HG03196 (cell line): ENCODE measurements at regions not wholly inside any gene's neighbourhood (a gene's known extent, or its start where the extent isn't known, plus 50 kb on each side); places are given as distances from the start of the nearest gene placed in this dataset.

Experiments used
- ATAC-seq: cut with Tn5 transposase; IDR thresholded peaks from one replicate; pipeline ENCODE4 v1.9.1; 2021; ENCODE audit not compliant: unreplicated experiment

DNA sequence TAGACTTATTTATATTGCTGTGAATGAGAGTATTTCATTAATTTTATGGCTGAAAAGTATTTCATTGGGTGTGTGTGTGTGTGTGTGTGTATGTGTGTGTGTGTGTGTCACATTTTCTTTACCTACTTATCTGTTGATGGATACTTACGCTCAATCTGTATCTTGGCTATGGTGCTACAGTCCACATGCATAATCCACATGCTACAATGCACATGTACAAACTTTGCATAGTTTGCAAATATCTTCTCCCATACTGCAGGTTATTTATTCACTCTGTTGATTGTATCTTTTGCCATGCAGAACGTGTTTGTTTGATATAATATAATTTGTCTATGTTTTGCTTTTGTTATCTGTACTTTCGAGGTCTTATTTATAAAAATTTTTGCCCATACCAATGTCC lies 167.8 kb downstream of the RAB28 start:
- no peak for ATAC-seq

DNA sequence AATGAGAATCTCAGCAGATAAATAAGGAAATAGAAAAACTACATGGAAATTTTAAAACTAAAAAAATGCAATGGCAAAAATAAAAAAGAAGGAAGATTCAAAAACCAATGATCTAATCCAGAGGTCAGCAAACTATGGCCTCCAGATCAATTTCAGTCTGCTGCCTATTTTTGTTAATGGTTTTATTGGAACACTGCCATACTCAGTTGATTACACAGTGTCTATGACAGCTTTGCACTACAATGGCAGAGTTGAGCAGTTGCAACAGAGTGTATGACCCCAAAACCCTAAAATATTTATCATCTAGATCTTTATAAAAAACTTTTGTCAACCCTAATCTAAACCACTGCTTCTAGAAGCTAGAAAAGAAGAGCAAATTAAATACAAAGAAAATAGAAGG lies 170.3 kb downstream of the RAB28 start:
- ATAC-seq: no peak

DNA sequence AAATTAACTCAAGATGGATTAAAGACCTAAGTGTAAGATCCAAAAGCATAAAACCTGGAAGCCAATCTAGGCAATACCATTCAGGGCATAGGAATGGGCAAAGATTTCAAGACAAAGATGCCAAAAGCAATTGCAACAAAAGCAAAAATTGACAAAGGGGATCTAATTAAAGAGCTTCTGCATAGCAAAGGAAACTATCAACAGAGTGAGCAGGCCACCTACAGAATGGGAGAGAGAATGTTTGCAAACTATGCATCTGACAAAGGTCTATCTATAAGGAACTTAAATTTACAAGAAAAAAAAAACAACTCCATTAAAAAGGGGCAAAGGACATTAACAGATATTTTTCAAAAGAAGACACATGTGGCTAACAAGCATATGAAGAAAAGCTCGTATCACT lies 171.9 kb downstream of the RAB28 start:
- ATAC-seq: no peak

DNA sequence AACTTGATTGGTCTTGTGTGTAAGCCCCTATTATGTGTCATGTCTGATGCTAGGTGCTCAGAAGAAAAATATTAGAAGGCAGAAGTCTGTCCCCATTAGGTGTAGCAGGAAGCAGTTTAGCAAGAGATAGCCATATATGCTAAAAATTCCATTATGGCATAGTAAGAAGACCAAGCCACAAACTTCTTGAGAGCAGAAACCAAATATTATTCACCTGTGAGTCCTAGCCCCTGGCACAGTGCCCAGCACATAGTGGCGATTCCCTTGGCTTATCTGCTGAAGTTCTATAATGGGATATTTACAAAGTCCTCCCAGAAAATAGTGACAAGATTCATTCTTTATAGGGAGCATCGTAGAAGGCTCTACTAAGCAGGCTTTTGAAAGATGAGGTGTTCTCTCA lies 174.4 kb downstream of the RAB28 start:
- no peak for ATAC-seq

DNA sequence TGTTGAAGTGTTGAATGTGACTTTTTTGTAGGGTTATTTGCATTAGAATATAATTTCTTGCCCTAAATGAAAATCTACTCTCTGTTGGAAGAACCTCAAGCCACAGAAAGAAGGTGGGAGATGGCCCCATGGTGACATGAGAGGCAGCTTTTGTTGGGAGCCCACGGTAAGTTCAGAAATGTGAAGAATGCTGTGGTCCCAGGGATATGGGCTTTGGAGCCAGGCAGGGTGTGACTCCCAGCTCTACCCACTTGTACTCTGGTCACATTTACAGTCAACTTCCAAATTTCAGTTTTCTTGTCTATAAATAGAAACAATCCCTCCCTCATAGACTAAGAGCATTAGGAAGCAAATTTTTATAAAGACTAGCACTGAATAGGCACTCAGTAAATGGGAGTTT lies 177.8 kb downstream of the RAB28 start:
- ATAC-seq: no peak

DNA sequence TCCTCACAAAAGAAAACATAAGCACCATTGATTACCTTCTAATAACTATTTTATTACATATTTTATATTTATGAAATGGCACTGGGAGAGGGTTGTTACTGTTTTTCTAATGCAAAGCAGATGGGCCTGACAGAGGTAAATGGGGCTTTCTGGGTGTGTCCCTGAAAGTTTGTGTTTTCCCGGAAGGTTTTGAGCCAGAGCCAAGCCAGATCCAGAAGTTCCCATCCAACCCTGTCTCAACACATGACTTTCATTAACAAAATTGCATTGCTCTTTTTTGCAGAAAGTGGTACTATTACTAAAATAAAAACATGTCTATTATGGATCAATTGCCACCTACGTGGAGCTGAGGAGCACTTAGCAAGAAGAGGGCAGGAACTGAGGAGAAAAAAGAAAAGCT lies 181.3 kb downstream of the RAB28 start:
- ATAC-seq: no peak

DNA sequence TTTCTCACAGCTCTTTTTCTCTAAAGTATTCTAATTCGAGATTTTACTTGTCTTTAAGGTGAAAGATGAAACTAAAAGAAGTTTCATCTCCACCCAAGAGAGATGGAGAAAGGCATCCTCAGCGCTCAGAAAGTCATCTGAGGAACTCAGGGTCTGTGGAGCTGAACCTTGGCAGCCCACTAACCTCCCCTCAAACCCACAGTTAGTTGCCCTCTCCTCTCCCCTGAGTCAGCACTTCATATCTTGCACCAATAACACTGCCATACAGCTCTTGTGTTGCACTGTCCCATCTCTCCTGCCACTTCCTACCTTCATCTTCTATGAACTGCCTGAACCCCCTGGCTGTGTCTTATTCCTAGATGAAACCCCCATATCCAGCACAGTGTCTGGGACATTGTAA lies 184.8 kb downstream of the RAB28 start:
- no peak for ATAC-seq

DNA sequence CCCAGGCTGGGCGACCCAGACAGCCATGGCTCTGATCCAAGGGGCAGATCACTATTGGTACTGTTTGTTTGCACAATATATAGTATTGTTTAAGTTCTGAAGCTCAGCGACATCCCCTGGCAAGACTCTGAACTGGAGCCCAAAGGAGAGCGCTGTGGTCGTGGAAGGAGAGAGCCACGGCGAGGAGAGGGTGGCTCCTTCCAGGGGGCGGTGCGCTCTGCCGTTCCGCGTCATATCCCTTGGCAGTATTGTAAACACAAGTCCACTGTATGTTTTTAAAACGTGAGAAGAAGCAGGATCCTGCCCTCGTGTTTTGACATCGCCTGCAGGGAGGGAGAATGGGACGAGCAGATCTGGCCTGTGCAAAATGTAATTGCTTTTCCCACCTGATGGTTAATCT lies 185.5 kb downstream of the RAB28 start:
- no peak for ATAC-seq

DNA sequence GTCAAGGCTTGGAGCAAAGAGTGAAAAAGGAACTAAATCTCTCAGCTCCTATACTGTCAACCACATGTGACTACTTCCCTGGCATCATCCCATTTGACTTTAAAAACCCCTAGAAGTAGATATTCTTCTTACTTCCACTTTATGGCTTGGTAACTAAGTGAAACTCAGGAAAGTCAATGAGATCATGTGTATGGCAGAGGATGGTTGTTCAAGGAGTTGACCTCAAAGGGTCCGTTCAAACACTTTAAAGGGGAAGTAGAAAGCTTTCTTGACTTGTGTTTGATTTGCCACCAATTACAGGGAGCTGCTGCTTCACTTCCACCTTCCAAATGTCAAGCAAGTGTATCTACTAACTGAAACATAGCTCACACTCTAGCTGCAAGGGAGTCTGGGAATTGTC lies 187.2 kb downstream of the RAB28 start:
- ATAC-seq: no peak

DNA sequence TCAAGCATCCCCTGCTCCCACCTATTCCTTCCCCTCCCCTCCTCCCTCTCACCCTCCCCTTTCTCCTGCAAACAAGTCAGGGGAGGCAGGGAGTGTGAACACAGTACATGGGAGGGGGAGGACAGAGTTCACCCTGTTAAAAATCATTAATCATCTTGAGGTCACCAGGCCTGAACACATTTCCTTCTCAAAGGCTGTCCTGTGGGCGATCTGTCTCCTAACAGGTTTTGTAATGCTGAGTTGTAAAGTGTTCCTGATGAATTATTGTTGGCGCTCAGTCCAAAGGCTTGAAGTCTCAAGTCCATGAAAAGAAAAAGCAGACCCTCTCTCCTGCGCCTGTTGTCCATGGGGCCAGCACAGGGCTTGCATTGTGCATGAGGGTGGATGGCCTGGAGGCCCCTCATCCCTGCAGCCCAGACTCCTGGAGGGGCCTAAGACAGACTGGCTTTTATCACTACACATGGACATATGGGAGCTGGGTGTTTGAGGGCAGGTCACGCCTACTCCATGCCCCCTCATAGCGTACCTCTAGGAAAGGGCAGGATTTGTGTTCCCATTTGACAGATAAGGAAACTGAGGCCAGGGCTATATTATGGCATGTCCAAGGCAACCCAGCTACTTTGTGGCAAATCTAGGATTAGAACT lies 189.1 kb downstream of the RAB28 start:
- no peak for ATAC-seq

DNA sequence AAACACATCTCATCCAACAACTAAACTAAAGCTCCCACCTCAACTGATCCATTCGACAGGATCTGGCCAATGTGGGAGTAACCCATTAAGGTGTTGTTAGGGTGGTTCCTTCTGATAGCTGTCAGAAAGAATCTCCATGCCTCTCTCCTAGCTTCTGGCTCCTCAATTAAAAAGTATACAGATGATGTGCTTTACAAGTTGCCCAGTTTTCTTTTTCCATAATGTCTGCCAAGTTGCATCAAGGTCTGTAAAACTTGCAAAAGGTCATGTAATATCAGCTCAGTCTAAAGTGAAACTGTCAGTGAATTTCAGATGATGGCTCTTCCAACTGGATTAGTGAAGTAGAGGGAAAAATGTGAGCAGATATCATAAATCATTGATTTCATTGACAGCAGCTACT lies 191.8 kb downstream of the RAB28 start:
- ATAC-seq: no peak

DNA sequence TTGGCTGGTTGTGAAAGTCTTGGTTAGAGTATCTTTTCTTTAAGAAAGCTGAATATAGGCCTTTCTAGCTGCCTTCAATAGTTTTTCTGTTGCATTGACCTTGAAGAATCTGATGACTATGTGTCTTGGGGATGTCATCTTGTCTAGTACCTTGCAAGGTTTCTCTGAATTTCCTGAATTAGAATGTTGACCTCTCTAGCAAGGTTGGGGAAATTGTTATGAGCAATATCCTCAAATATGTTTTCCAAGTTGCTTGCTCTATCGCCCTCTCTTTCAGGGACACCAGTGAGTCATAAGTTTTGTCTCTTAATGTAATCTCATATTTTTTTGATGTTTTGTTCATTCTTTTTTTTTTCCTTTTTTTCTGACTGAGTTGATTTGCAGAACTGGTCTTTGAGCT lies 194.7 kb downstream of the RAB28 start:
- ATAC-seq: no peak

DNA sequence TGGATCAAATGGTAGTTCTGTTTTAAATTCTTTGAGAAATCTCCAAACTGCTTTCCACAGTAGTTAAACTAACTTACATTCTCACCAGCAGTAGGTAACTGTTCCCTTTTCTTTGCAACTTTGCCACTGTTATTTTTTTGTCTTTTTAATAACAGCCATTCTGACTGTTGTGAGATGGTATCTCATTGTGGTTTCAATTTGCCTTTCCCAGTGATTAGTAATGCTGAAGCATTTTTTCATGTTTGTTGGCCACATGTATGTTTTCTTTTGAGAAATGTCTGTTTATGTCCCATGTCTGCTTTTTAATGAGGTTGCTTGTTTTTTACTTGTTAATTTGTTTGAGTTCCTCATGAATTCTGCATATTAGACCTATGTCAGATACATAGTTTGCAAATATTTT lies 198.8 kb downstream of the RAB28 start:
- ATAC-seq: no peak

DNA sequence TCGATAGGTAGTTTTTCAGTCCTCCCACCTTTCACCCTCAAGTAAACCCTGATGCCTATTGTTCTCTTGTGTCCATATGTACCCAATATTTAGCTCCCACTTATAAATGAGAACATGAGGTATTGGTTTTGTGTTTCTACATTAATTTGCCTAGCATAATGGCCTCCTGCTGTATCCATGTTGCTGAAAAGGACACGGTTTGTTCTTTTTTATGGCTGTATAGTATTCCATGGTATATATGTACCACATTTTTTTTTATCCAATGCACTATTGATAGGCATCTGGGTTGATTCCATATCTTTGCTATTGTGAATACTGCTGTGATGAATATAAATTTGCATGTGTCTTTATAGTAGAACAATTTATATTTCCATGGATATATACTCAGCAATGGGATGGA lies 199.2 kb downstream of the RAB28 start:
- no peak for ATAC-seq

DNA sequence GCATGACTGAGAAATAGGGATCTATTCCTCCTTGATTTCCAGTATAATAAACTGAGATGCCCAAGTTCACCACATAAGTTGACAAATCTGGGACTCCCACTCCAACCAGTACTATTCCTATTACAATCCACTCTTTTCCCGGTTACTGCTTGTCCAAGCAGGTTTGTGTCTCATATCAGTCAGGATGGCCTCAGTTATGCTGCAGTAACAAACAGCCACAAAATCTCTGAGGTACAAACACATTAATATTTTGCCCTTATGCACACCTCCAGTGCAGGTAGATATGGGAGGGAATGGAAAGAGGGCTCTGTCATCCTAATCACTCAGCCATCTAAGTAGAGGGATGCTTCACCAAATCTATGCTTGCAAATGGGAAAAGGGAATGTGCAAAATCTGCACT lies 207.8 kb downstream of the RAB28 start:
- ATAC-seq: no peak

DNA sequence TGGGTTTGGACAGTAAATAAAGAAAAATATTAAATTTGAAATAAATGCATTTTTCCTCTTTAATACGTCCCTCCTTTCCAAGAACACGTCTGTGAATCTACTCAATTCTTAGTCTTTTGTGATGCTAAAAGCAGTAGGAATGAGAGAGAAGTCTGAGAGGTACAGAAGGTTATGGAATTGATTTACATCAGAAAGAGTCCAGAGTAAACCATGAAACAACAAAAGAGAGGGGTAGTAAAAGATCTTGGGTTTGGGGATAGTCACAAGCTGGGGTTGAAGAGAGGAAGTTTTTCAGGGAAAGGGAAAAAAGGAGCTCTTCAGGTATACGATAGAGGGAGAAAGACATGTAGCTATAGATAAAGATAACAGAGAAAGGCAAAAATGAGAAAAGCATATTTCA lies 215.4 kb downstream of the RAB28 start:
- ATAC-seq: no peak

DNA sequence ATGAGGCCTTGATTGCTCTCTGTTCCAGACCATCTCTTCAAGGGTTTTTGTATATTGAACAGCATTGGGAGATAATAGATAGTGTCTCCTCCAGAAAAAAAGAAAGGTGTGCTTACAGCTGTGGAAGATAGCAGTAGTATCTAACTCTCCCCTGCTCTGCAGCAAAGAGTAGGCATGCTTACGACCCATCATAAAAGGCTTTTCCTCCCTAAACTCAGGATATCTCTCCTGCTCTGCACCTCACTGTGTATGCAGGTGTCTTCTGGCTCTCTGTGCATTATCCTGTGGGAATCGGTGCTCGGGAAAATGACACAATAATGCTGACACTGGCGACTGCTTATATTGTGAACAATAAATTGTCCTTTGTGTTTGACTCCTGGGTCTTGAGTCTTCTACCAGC lies 216.0 kb downstream of the RAB28 start:
- no peak for ATAC-seq

DNA sequence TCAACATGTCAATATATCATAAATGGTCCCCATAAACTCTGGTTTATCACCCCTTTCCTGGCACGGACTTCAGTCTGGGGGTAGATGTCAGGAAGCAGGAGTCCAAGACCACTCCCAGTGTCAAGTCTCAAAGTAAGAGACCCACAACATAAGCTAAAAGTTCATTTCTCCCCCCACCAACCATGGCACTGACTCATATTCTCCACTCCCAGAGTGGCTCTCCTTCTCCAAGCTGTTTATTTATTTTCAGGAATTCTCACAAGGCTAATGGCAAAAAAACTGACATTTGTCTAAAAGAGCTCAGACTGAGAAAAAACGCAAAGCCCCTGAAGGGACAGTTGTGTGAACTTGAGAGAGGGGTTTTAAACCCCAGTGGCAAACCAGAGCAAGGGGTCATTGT lies 217.0 kb downstream of the RAB28 start:
- no peak for ATAC-seq

DNA sequence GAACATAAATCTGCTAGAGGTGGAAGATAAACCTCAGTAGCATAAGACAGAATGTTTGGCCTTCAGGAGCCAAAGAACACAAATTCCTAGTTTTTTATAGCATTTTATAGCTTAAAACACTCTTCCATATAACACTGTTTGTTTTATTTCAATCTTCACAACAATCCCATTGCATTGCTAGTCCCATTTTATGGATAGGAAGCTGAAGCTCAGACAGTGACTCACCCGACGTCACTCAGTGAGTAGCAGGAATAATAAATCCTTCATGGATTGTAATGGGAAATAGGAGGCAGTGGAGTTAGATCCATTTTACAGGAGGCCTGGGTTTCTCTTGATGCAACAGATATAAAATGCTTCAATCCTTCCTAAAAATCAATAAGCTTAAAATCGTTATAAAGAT lies 217.5 kb downstream of the RAB28 start:
- ATAC-seq: no peak

DNA sequence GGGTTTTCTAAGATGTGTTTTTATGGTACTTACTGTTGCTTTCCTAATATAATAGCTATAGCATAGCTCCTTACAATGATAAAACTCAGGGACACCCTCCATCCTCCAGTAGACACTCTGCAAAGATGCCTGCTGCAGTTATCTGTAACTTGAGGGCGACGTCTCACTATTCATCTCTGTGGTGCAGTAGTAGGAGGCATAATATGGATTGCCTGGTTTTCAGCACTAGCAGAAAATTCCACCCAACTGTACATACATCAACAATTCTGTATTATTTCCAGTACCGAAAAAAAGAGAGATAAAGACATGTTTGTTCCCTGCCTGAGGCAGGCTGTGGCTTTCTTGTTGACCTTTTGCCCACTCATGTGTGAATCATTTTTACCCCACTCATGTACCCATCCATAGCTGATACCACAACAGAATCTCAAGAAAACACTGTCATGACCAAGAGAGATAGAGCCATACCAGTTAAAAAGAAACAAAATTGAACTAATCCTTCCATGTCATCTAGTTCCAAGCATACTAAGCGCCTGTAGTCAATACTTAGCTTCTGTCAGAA lies 220.1 kb downstream of the RAB28 start:
- ATAC-seq: no peak

DNA sequence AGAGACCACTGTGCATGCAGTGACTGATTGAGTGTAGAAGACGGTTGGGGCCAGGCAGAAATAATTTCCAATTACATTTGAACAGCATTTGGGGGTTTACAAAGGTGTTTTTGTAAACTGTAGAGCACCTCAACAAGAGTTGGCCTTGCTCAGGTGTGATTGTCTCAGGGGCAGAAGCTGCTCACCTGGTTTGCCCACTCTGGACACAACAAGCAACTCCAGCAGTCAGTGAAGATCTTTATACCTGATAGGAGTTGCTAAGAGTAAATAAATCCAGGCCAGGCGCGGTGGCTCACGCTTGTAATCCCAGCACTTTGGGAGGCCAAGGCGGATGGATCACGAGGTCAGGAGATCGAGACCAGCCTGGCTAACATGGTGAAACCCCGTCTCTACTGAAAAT lies 221.3 kb downstream of the RAB28 start:
- ATAC-seq: no peak

DNA sequence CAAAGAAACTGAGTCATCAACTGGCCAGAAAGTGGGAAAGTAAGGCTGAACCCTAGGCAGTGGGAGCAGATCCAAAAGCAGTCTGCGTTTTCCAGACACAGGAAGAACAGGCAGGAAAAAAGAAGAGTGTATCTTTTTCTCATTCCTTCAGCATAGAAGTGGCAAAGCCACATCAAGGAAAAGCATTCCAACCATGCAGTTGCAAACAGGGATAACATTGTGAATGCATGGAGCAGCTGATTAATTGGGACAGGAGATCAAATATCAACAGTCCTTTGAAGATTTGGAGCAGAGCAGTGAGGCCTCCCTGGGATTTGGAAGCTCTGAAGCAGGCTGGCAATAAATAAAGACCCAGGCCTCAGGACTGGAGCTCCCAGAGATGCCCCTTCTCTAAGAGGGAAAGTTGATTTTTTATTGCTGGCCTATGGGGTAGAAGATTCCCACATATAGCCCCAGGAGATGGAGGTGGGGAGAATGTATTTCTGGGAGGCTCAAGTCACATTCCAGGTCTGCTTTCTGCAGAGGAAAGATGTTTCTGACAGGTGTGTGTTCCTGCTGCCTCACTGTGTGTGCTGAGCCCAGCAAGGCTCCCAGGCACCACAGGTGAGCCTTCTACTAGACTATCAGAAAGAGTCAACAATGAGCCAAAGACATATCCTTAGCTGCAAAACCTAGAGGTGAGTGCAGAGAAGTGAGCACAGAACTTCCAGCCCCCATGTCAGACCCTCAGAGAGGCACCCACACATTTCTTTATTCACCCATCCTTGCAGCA lies 222.5 kb downstream of the RAB28 start:
- ATAC-seq: no peak

DNA sequence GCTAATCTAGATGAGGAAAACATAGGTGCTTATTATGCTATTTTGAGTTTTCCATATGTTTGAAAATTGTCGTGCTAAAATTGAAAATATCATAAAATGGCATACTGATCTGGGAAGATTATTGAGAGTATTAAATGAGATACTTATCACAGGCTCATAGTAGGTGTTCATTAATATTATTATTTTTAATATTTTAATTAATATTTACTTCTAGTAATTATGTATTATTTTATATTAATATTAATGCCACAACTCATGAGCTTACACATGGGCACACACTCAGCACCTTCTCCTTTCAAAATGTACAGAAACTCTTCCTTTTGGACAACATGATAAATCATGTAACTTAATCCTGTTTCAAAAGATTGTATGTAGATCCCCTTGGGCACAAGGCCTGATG lies 223.6 kb downstream of the RAB28 start:
- no peak for ATAC-seq
